Fibroblast of lung (primary cell): ENCODE measurements at regions not wholly inside any gene's neighbourhood (a gene's known extent, or its start where the extent isn't known, plus 50 kb on each side); places are given as distances from the start of the nearest gene placed in this dataset.

Experiments used
- DNase-seq, 2 donors: peaks; one replicate each; pipeline versions ENCODE4 v3.0.0 to v3.0.0-alpha.2; 2010; ENCODE audit warnings: low read depth in 2 of 2
- H2AFZ ChIP-seq: 2 replicates; pipeline ENCODE4 v1.5.1; 2012; ENCODE audit warnings: low read length, control low read depth, inconsistent platforms
- H3K27ac ChIP-seq: 2 replicates; pipeline ENCODE4 v1.5.1; 2011; ENCODE audit warnings: low read length, control low read depth; ENCODE audit not compliant: insufficient read depth
- H3K27me3 ChIP-seq: 2 replicates; pipeline ENCODE4 v1.5.1; 2011; ENCODE audit warnings: mild to moderate bottlenecking, low read length; ENCODE audit not compliant: control insufficient read depth, insufficient read depth
- H3K36me3 ChIP-seq: 2 replicates; pipeline ENCODE4 v1.5.1; 2011; ENCODE audit warnings: low read length; ENCODE audit not compliant: control insufficient read depth, insufficient read depth
- H3K4me1 ChIP-seq: 2 replicates; pipeline ENCODE4 v1.5.1; 2011; ENCODE audit warnings: low read length; ENCODE audit not compliant: control insufficient read depth, insufficient read depth; ENCODE audit errors: extremely low read depth
- H3K4me2 ChIP-seq: 2 replicates; pipeline ENCODE4 v1.5.1; 2011; ENCODE audit warnings: low read length, control low read depth; ENCODE audit not compliant: insufficient read depth; ENCODE audit errors: extremely low read depth
- H3K4me3 ChIP-seq, 4 experiments: fragments of 200-600 bp in 1 of 4; sonication (generic) in 1 of 4; replicated peaks in 1 of 4; 2 replicates each; pipeline ENCODE4 v1.5.1; 2011 to 2016; ENCODE audit warnings: low read length in 4 of 4, low read depth in 3 of 4, mild to moderate bottlenecking in 3 of 4, control low read depth in 2 of 4, inconsistent platforms in 1 of 4, mixed read lengths in 1 of 4; ENCODE audit not compliant: insufficient read depth in 1 of 4; ENCODE audit errors: control extremely low read depth in 1 of 4
- H3K79me2 ChIP-seq: 2 replicates; pipeline ENCODE4 v1.5.1; 2012; ENCODE audit warnings: mild to moderate bottlenecking, low read length, inconsistent platforms; ENCODE audit not compliant: control insufficient read depth, insufficient read depth
- H3K9ac ChIP-seq: 2 replicates; pipeline ENCODE4 v1.5.1; 2011; ENCODE audit warnings: mild to moderate bottlenecking, low read length, control low read depth; ENCODE audit not compliant: insufficient read depth
- H3K9me3 ChIP-seq: 2 replicates; pipeline ENCODE4 v1.5.1; 2012; ENCODE audit warnings: low read depth, low read length; ENCODE audit not compliant: control insufficient read depth, insufficient read depth
- H4K20me1 ChIP-seq: 2 replicates; pipeline ENCODE4 v1.5.1; 2011; ENCODE audit warnings: low read length; ENCODE audit not compliant: control insufficient read depth, insufficient read depth; ENCODE audit errors: extremely low read depth
- CTCF ChIP-seq, 2 donors: IDR thresholded peaks in 1 of 2; conservative IDR thresholded peaks in 1 of 2; 1 replicate in 1 of 2; 2 replicates in 1 of 2; pipeline ENCODE4 v1.5.1; 2011 to 2012; ENCODE audit warnings: low read length in 2 of 2, control low read depth in 1 of 2, inconsistent platforms in 1 of 2, low read depth in 1 of 2, mild to moderate bottlenecking in 1 of 2
- EZH2 ChIP-seq: IDR thresholded peaks from 2 replicates; pipeline ENCODE4 v1.5.1; 2012; ENCODE audit warnings: low read length, control low read depth, mild to moderate bottlenecking; ENCODE audit errors: missing control alignments

DNA sequence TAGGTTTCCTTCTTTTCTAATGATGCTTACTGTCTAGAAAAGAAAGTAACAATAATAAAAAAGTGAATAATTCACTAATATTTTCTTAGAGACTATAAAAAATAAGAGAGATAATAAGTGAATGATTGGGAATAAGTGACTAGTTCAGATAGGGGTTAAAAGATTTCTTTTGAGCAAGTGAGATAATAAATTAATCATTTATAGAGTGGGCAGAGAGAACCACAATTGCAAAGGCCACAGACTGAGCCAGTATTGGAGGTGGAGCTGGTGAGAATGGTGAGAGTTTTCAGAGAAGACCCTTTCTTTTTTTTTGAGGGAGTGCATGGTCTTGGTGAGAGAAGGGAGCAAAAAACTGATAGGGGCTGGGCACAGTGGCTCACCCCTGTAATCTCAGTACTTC is 159.1 kb upstream of the SALL1 start:
- Histone ChIP-seq H3K79me2 (no peaks in the 10 kb centered on the region), H3K4me2 (no peak overlapping the region), H2AFZ (no peak overlapping the region), H3K36me3 (no peaks in the 10 kb centered on the region), H3K27me3 (no peaks in the 10 kb centered on the region), H3K4me1 (no peaks in the 10 kb centered on the region), H3K9me3 (no peaks in the 10 kb centered on the region), H3K4me3 (no peak overlapping the region), H3K9ac (no peak overlapping the region), H3K27ac (no peak overlapping the region), H4K20me1 (no peaks in the 10 kb centered on the region)
- TF ChIP-seq EZH2 (no peak), CTCF (conservative IDR thresholded peaks at IDR 0.05 in 1 of 2, IDR thresholded peaks at IDR 0.05 in 1 of 2; ENCODE audit: low read depth in 1 of 2, low read length in 2 of 2) (no peak)
- no peak for DNase-seq

GRCh38 chr16:51306886-51307595 is 156.0 kb upstream of the SALL1 start:
- no peak overlapping the region for H3K4me2 ChIP-seq

DNA sequence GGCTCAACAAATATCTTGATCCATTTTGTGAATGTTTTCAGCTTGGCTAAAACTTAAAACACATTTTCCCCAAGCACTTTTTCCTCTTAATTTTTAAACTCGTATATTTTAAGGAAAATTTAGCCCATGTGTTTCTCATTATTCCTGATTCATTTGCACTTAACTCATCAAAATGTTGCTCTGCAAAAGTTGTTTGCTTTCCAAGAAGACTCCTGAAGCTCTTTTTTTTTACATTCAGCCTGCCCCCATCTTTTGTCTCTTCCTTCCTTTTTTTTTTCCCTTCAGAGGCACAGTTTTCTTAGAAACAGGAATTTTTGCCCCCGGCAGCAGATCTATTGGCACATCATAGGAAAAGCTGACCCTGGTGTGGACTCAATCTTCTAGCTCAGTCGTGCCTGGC is 155.0 kb upstream of the SALL1 start:
- no peak for TF ChIP-seq EZH2
- TF ChIP-seq CTCF (conservative IDR thresholded peaks at IDR 0.05 in 1 of 2, IDR thresholded peaks at IDR 0.05 in 1 of 2; ENCODE audit: low read depth in 1 of 2, low read length in 2 of 2) = no peak
- Histone ChIP-seq H2AFZ (no peak overlapping the region), H4K20me1 (no peaks in the 10 kb centered on the region), H3K79me2 (no peaks in the 10 kb centered on the region), H3K27ac (no peak overlapping the region), H3K36me3 (no peaks in the 10 kb centered on the region), H3K27me3 (no peaks in the 10 kb centered on the region), H3K4me2 (no peak overlapping the region), H3K4me3 (no peak overlapping the region), H3K9me3 (no peaks in the 10 kb centered on the region), H3K9ac (no peak overlapping the region), H3K4me1 (no peaks in the 10 kb centered on the region)
- DNase-seq = no peak

More at GRCh38 chr16:51306886-51307595, 156.0 kb upstream of the SALL1 start:
- Histone ChIP-seq H2AFZ (no peak overlapping the region), H3K4me3 (no peak overlapping the region), H3K27me3 (no peaks in the 10 kb centered on the region), H3K9ac (no peak overlapping the region), H3K4me1 (no peaks in the 10 kb centered on the region), H4K20me1 (no peaks in the 10 kb centered on the region), H3K27ac (no peak overlapping the region), H3K79me2 (no peaks in the 10 kb centered on the region), H3K36me3 (no peaks in the 10 kb centered on the region), H3K9me3 (no peaks in the 10 kb centered on the region)
- TF ChIP-seq EZH2 (no peak), CTCF (conservative IDR thresholded peaks at IDR 0.05 in 1 of 2, IDR thresholded peaks at IDR 0.05 in 1 of 2; ENCODE audit: low read depth in 1 of 2, low read length in 2 of 2) (no peak)
- DNase-seq = no peak
